HG02852 (cell line): ENCODE measurements at regions not wholly inside any gene's neighbourhood (a gene's known extent, or its start where the extent isn't known, plus 50 kb on each side); places are given as distances from the start of the nearest gene placed in this dataset.

Experiments
- ATAC-seq: cut with Tn5 transposase; IDR thresholded peaks from one replicate; pipeline ENCODE4 v1.9.1; 2021; ENCODE audit warnings: mild to moderate bottlenecking, moderate library complexity; ENCODE audit not compliant: unreplicated experiment

- no peak for ATAC-seq
These were observed 63.3 kb upstream of the ITPRID2 start for GRCh38 chr2:181828122-181828705.

- ATAC-seq = no peak
These were observed 62.3 kb upstream of the ITPRID2 start for GRCh38 chr2:181829230-181829629.

- ATAC-seq = no peak
These were observed 59.5 kb upstream of the ITPRID2 start for GRCh38 chr2:181832015-181832414.

- ATAC-seq = no peak
These were observed 54.9 kb upstream of the ITPRID2 start for GRCh38 chr2:181836583-181836982.

GRCh38 chr2:181837563-181837962 is 54.0 kb upstream of the ITPRID2 start:
- no peak for ATAC-seq

- ATAC-seq = no peak
These were observed 51.7 kb upstream of the ITPRID2 start for GRCh38 chr2:181839811-181840210.

- ATAC-seq = no peak
These were observed 50.5 kb upstream of the ITPRID2 start for GRCh38 chr2:181841079-181841478.
